IMR-90 (cell line): ENCODE measurements at regions not wholly inside any gene's neighbourhood (a gene's known extent, or its start where the extent isn't known, plus 50 kb on each side); places are given as distances from the start of the nearest gene placed in this dataset.

ENCODE experiments used
- CTCF ChIP-seq: conservative IDR thresholded peaks from 2 replicates; pipeline ENCODE4 v1.5.1; 2012; ENCODE audit warnings: mild to moderate bottlenecking, low read depth, low read length, improper control_type of control experiment
- FOS ChIP-seq: fragments of 150-350 bp; IDR thresholded peaks from 2 replicates; pipeline ENCODE4 v1.6.1; 2016; ENCODE audit warnings: low read depth, low read length
- MAZ ChIP-seq: IDR thresholded peaks from 2 replicates; pipeline ENCODE4 v1.6.1; 2012; ENCODE audit warnings: low read depth, mild to moderate bottlenecking, low read length, improper control_type of control experiment, moderate library complexity, borderline replicate concordance
- RAD21 ChIP-seq: IDR thresholded peaks from 2 replicates; pipeline ENCODE4 v1.6.1; 2012; ENCODE audit warnings: low read length, improper control_type of control experiment

- no peak for TF ChIP-seq CTCF
- no peak for TF ChIP-seq FOS
- no peak for TF ChIP-seq RAD21
- no peak for TF ChIP-seq MAZ
Measured at GRCh38 chr21:22343303-22343702, 1345.1 kb downstream of the NCAM2 start.
